Neural progenitor cell (in vitro differentiated cells): ENCODE measurements at regions not wholly inside any gene's neighbourhood (a gene's known extent, or its start where the extent isn't known, plus 50 kb on each side); places are given as distances from the start of the nearest gene placed in this dataset.

Source experiments
- EZH2 ChIP-seq: fragments of 200-600 bp; sonication (generic); IDR thresholded peaks from 2 replicates; pipeline ENCODE4 v1.6.1; 2017; ENCODE audit warnings: antibody characterized with exemption, mild to moderate bottlenecking, moderate library complexity
- TF ChIP-seq, protein P1 (sequence below): fragments of 200-600 bp; sonication (generic); IDR thresholded peaks from 2 replicates; pipeline ENCODE4 v1.5.1; 2017; ENCODE audit warnings: antibody characterized with exemption, mild to moderate bottlenecking

- TF ChIP-seq, protein P1, sequence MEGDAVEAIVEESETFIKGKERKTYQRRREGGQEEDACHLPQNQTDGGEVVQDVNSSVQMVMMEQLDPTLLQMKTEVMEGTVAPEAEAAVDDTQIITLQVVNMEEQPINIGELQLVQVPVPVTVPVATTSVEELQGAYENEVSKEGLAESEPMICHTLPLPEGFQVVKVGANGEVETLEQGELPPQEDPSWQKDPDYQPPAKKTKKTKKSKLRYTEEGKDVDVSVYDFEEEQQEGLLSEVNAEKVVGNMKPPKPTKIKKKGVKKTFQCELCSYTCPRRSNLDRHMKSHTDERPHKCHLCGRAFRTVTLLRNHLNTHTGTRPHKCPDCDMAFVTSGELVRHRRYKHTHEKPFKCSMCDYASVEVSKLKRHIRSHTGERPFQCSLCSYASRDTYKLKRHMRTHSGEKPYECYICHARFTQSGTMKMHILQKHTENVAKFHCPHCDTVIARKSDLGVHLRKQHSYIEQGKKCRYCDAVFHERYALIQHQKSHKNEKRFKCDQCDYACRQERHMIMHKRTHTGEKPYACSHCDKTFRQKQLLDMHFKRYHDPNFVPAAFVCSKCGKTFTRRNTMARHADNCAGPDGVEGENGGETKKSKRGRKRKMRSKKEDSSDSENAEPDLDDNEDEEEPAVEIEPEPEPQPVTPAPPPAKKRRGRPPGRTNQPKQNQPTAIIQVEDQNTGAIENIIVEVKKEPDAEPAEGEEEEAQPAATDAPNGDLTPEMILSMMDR: no peak
- TF ChIP-seq EZH2: no peak
Measured at GRCh38 chr2:45299361-45299760, 290.1 kb upstream of the SIX2 start.
